ENCODE measurements at regions not wholly inside any gene's neighbourhood (a gene's known extent, or its start where the extent isn't known, plus 50 kb on each side); places are given as distances from the start of the nearest gene placed in this dataset.
"Not testable (repeated sequence)": the region's sequence is repeated elsewhere in the genome, so short reads cannot be mapped to it uniquely, and the experiment has no call there.

DNA sequence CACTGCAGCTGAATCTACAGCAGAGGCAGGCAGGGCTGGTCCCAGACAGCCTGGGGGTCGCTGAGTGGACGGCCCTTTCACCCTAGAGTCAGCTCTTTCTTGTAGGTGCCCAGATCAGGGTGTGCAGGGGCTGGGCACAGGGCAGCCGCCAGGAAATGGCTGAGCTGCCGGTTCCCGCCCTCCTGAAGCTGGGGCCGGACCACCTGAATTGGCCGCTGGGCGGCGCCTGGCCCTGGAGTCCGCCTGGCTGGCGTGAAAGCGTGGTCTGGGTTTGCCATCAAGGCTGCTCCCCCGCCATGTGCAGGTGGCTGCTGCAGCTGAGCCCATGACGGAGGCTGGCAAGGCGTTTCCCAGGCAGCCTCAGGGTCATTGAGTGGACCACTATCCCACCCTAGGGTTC lies 85.7 kb downstream of the POTEM start:
- not testable (repeated sequence) for H3K4me3 ChIP-seq (ENCODE audit: low read length)

DNA sequence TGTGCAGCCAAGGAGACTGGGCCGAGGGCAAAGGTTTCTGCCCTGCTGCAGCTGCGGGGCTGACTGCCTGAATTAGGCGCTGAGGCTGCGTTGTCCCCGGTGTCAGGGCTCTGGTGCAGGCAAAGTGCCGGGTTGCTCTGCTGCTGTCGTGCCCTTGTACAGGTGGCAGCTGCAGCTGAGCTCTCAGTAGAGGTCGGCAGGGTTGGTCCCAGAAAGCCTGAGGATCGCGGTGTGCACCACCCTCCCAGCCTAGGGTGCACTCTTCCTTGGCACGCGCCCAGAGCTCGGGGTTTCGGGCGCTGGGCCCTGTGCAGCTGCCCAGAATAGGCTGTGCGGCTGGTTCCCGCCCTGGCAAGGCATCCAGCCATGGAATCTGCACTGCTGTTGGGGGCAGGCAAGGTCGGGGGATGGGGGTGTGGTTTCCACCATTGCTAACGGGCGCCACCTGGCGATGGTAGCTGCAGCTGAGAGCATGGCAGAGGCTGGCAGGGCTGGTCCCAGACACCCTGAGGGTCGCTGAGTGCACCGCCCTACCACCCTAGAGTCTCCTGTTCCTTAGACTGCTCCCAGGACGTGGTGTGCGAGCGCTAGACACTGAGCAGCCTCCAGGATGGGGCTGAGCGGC lies 86.3 kb downstream of the POTEM start:
- H3K4me3 ChIP-seq (ENCODE audit: low read length): not testable (repeated sequence)

DNA sequence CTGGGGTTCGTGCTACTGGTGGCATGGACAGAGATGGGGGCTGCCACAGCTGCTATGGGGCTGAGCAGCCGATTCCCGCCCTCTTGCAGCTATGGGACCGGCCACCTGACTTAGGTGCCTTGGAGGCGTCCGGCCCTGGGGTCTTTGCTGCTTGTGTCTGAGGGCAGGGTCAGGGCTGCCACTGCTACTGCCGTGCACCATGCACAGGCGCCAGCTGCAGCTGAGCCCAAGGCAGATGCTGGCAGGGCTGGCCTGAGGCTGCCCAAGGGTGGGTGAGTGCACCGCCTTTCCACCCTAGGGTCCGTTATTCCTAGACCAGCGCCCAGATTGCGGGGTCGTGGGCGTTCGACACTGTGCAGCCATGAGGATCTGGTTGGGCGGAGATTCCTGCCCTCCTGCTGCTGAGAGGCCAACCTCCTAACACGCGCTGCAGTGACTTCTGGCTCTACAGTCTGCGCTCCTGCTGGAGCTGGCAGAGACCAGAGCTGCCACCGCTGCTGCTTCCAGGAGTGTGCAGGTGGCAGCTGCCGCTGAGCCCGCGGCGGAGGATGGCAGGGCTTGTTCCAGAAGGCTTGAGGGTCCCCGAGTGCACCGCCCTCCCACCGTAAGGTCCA lies 87.0 kb downstream of the POTEM start:
- H3K4me3 ChIP-seq (ENCODE audit: low read length): not testable (repeated sequence)

GRCh38 chr14:19054934-19055333 lies 87.7 kb downstream of the POTEM start:
- not testable (repeated sequence) for H3K4me3 ChIP-seq (ENCODE audit: low read length)

GRCh38 chr14:19059066-19059465 lies 91.8 kb downstream of the POTEM start:
- H3K4me3 ChIP-seq (ENCODE audit: low read length): not testable (repeated sequence)

DNA sequence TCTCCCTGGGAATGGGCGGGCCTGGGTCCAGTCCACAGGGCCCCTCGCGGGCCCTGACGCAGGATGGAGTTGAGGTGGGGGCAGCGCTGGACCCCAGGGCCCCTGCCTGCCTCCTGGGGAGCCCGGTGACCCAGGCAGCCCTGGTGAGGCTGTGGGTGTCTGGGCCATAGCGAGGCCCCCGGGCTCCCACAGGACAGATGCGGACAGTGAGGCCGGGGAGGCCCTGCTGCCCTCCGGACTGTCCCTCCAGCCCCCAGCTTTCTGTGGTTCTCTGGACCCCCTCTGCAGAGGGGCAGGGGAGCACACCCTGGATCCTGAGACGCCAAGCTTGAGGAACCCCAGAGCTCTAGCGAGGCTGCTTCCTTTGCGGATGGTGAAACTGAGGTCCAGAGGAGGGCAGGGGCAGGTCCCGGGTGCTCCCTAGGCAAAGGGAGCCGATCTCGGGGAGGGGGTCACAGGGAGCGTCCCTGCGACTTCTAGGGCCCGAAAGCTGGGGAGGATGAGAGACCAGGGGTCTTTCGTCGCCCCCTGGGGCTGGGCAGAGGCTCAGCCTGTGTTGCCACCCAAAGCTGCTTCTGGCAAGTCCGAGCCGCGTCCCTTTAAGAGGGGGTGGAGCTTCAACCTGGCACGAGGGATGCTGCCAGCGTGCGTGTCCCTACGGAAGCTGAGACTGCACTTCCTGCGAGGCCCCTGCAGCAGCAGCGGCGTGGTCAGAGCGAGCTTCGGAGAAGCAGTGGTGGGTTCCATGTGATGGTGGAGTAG lies 94.6 kb downstream of the POTEM start:
- not testable (repeated sequence) for H3K4me3 ChIP-seq (ENCODE audit: low read length)

GRCh38 chr14:19068957-19069356 lies 101.7 kb downstream of the POTEM start:
- H3K4me3 ChIP-seq (ENCODE audit: low read length): not testable (repeated sequence)

GRCh38 chr14:19072518-19072917 lies 105.3 kb downstream of the POTEM start:
- H3K4me3 ChIP-seq (ENCODE audit: low read length): not testable (repeated sequence)

- not testable (repeated sequence) for H3K4me3 ChIP-seq (ENCODE audit: low read length)
These were observed 121.4 kb downstream of the POTEM start for GRCh38 chr14:19088632-19089031.

- not testable (repeated sequence) for H3K4me3 ChIP-seq (ENCODE audit: low read length)
These were observed 126.0 kb downstream of the POTEM start for GRCh38 chr14:19093227-19093626.

DNA sequence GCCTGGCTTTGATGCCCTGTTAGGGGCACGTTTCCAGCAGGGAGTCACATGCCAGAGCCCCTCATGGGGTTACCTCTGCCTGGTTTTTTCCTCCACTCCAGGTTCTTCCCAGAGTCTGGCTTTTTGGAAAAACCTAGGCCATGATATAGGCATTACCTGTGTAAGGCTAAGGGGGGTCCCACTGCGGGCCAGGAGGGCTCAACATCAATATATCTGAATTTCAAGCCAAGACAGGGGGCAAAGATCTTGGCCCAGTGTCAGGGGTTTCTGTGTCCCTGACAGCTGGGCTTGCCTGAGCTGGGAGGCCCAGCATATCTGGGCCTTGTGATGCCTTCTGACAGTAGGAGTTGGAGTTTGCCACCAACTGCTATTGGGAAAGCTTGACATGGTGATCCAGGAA lies 127.5 kb downstream of the POTEM start:
- H3K4me3 ChIP-seq (ENCODE audit: low read length): not testable (repeated sequence)

DNA sequence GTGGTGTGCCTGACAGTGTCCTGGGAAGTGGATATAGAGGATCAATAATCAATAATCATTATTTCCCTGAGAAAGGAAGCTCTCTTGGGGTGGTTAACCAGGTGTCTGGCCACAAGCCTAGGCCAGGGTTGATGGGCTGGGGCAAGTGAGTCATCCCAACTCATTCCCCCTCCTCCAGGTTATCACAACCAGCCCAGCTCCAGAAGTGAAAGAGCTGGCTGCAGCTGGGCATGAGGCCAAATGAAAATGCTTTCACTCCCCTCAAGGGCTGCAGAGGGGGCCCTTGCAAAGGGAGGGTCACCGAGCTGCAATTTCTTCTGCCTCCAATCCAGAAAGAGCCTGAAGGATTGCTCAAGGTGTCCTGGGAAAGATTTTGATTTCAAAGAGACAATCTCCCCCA lies 127.9 kb downstream of the POTEM start:
- not testable (repeated sequence) for H3K4me3 ChIP-seq (ENCODE audit: low read length)

DNA sequence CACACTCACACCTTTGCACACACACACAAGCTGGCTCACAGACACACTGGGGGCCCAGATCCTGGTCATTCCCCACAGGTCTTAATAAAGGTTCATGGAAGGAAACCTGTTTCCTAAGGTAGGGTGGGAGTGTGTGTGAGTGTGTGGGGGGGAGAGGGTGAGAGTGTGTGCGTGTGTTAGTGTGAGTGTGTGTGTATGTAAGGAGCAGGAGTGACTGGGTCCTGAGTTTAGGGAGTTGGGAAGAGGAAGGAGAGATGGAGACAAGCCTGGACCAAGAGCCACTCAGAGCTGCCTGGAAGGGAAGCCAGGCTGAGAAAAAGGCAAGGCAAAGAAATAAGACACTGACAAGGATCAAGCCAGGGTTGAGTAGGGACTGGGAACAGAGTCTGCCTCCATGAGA lies 129.2 kb downstream of the POTEM start:
- H3K4me3 ChIP-seq (ENCODE audit: low read length): not testable (repeated sequence)

DNA sequence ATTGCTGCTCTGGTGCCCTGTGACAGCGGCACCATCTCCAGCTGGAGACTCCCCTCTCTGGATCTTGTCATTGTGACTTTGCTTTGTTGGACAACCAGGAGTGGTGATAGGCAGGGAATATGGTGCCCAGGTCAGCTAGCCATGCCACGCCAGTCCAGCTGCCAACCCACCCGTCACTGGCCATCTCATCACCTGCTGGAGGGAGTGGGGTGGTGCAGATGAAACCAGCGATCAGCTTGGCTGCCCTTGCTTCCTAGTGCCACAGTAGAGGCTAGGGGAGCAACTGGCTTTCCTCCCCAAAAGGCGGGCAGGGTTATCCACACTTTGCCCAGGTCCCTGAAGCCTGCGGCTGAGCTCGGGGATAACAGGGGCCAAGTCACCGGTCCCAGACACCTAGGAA lies 129.6 kb downstream of the POTEM start:
- not testable (repeated sequence) for H3K4me3 ChIP-seq (ENCODE audit: low read length)

GRCh38 chr14:19097306-19097705 lies 130.1 kb downstream of the POTEM start:
- not testable (repeated sequence) for H3K4me3 ChIP-seq (ENCODE audit: low read length)

GRCh38 chr14:19097750-19098149 lies 130.5 kb downstream of the POTEM start:
- not testable (repeated sequence) for H3K4me3 ChIP-seq (ENCODE audit: low read length)

DNA sequence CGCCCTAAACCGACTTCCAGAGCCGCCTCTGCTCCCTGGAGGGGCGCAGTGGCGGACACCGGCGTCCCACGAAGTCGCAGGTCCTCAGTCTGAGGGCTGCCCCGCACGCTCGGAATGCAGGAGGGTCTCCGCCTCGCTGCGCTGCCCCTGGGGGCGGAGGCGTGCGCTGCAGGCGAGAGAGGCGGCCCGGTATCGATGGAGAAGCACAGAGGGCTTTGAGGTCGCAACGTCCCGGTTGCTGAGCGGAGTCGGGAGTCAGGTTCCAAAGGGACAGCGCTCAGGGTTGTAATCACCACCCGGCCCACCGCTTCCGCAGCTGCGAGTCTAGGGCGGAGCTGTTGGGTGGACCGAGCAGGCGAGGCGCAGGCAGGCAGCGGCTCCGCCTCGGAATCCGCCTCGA lies 131.0 kb downstream of the POTEM start:
- peak overlapping the region; percentile 36; the same call in 1 of the 2 replicates for H3K4me3 ChIP-seq (ENCODE audit: low read length)

- peak overlapping the region; percentile 36; the same call in 1 of the 2 replicates for H3K4me3 ChIP-seq (ENCODE audit: low read length)
These were observed 131.5 kb downstream of the POTEM start for GRCh38 chr14:19098732-19099131.

DNA sequence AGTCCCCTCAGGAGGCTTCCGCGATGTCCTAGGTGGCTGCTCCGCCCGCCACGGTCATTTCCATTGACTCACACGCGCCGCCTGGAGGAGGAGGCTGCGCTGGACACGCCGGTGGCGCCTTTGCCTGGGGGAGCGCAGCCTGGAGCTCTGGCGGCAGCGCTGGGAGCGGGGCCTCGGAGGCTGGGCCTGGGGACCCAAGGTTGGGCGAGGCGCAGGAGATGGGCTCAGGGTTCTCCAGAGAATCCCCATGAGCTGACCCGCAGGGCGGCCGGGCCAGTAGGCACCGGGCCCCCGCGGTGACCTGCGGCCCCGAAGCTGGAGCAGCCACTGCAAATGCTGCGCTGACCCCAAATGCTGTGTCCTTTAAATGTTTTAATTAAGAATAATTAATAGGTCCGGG lies 132.1 kb downstream of the POTEM start:
- H3K4me3 ChIP-seq (ENCODE audit: low read length): not testable (repeated sequence)

GRCh38 chr14:19099939-19100338 lies 132.7 kb downstream of the POTEM start:
- not testable (repeated sequence) for H3K4me3 ChIP-seq (ENCODE audit: low read length)

- not testable (repeated sequence) for H3K4me3 ChIP-seq (ENCODE audit: low read length)
These were observed 138.3 kb downstream of the POTEM start for GRCh38 chr14:19105551-19105950.

- not testable (repeated sequence) for H3K4me3 ChIP-seq (ENCODE audit: low read length)
These were observed 142.7 kb downstream of the POTEM start for GRCh38 chr14:19109887-19110286.

GRCh38 chr14:19120383-19120782 lies 153.1 kb downstream of the POTEM start:
- H3K4me3 ChIP-seq (ENCODE audit: low read length): not testable (repeated sequence)
